SU-DHL-6 (cell line): ENCODE measurements at regions not wholly inside any gene's neighbourhood (a gene's known extent, or its start where the extent isn't known, plus 50 kb on each side); places are given as distances from the start of the nearest gene placed in this dataset.

Experiments
- H2AFZ ChIP-seq: fragments of 200-600 bp; sonication (generic); 2 replicates; pipeline ENCODE4 v1.6.1; 2014; ENCODE audit warnings: low read depth, mild to moderate bottlenecking, moderate library complexity, mixed read lengths, antibody characterized with exemption, low read length; ENCODE audit not compliant: severe bottlenecking
- H3F3A ChIP-seq: fragments of 200-600 bp; shearing (Covaris generic); 2 replicates; pipeline ENCODE4 v1.6.0; 2016; ENCODE audit warnings: antibody characterized with exemption, mild to moderate bottlenecking; ENCODE audit not compliant: insufficient read depth
- H3K27ac ChIP-seq: fragments of 200-600 bp; sonication (generic); 2 replicates; pipeline ENCODE4 v1.5.1; 2016; ENCODE audit warnings: low read depth, mild to moderate bottlenecking, low read length, moderate library complexity, mixed read lengths
- H3K27me3 ChIP-seq: fragments of 200-600 bp; sonication (generic), shearing (Covaris generic); 2 replicates; pipeline ENCODE4 v1.6.0; 2014; ENCODE audit warnings: mild to moderate bottlenecking, low read length
- H3K36me3 ChIP-seq: fragments of 200-600 bp; sonication (generic); 2 replicates; pipeline ENCODE4 v1.6.1; 2014; ENCODE audit warnings: mild to moderate bottlenecking, low read length, mixed read lengths
- H3K4me2 ChIP-seq: fragments of 300-600, 200-600 bp; shearing (Covaris generic), sonication (generic); 2 replicates; pipeline ENCODE4 v1.6.0; 2014; ENCODE audit warnings: low read length, low read depth, mild to moderate bottlenecking; ENCODE audit not compliant: poor library complexity, severe bottlenecking
- H3K4me3 ChIP-seq: fragments of 200-600 bp; sonication (generic); 2 replicates; pipeline ENCODE4 v1.5.1; 2014; ENCODE audit warnings: antibody characterized with exemption, low read length, mild to moderate bottlenecking, mixed read lengths; ENCODE audit not compliant: insufficient read depth, poor library complexity, severe bottlenecking
- H3K79me2 ChIP-seq: fragments of 200-600 bp; sonication (generic); 2 replicates; pipeline ENCODE4 v1.6.1; 2014; ENCODE audit warnings: mild to moderate bottlenecking, low read length, moderate library complexity; ENCODE audit not compliant: insufficient read depth
- H3K9ac ChIP-seq: fragments of 200-600 bp; sonication (generic); 2 replicates; pipeline ENCODE4 v1.7.0; 2014; ENCODE audit warnings: mild to moderate bottlenecking, low read length
- H3K9me2 ChIP-seq: fragments of 200-600 bp; sonication (generic); replicated peaks from 2 replicates; pipeline ENCODE4 v1.6.1; 2014; ENCODE audit warnings: low read length; ENCODE audit not compliant: insufficient read depth
- H3K9me3 ChIP-seq: fragments of 200-600 bp; sonication (generic); 2 replicates; pipeline ENCODE4 v1.6.1; 2014; ENCODE audit warnings: low read length, mixed read lengths; ENCODE audit not compliant: insufficient read depth
- H4K20me1 ChIP-seq: fragments of 200-600 bp; sonication (generic); 2 replicates; pipeline ENCODE4 v1.6.1; 2014; ENCODE audit warnings: low read depth, mild to moderate bottlenecking, antibody characterized with exemption, low read length, moderate library complexity, mixed read lengths
- CTCF ChIP-seq: fragments of 200-600 bp; sonication (generic); IDR thresholded peaks from one replicate; pipeline ENCODE4 v1.5.1; 2017; ENCODE audit warnings: antibody characterized with exemption, mild to moderate bottlenecking, low read length, moderate library complexity; ENCODE audit not compliant: insufficient read depth, poor library complexity, severe bottlenecking
- EZH2phosphoT487 ChIP-seq: fragments of 200-600 bp; sonication (generic), shearing (Covaris generic); conservative IDR thresholded peaks from 2 replicates; pipeline ENCODE4 v1.6.1; 2018; ENCODE audit warnings: mild to moderate bottlenecking, antibody characterized with exemption, low read length, moderate library complexity, mixed read lengths

DNA sequence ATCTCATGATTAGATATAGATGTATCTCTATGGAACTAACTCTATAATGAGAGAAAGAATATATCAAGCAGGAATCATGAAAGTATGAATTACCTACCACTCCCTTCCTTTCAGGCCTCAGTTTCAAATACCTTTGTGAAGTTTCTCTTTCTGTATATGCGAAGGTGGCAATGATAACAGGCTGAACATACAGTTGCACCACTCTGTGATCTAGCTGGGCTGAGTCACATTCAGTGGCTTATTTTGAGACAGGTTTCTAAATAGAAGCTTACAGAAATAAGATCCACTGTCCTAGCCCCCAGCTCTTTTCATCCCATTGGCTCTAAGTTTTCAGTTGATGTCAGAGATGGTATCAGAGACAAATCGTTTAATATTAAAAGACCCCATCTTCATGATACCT lies 662.0 kb downstream of the SLITRK1 start:
- Histone ChIP-seq H2AFZ (no peak overlapping the region), H3K9ac (no peak overlapping the region), H3K4me3 (no peak overlapping the region), H3K9me3 (no peaks in the 10 kb centered on the region), H3K4me2 (no peak overlapping the region), H3K27me3 (no peaks in the 10 kb centered on the region), H3K27ac (no peak overlapping the region), H4K20me1 (no peaks in the 10 kb centered on the region), H3K9me2 (no peaks in the 10 kb centered on the region), H3F3A (no peaks in the 10 kb centered on the region), H3K36me3 (no peaks in the 10 kb centered on the region), H3K79me2 (no peaks in the 10 kb centered on the region)
- TF ChIP-seq EZH2phosphoT487 (no peak), CTCF (no peak)

DNA sequence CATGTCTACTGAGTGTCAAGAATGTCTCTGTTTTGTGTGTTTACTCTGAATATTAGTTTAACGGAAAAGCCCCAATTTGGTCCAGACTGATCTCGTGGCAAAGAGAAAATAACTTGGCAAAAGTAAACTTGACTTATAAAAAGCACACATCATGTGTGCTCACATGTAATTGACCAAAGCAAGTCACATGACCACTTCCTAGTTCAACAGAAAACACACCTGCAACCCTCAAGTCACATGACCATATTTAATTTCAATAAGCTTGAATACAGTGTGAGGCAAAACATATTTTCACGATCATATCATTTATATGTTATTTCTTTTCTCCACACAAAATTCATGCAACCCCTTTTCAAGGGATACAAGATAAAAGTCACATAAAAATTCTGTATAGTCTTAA lies 662.4 kb downstream of the SLITRK1 start:
- no peak overlapping the region for H3K27ac ChIP-seq
- no peaks in the 10 kb centered on the region for H3K79me2 ChIP-seq
- no peaks in the 10 kb centered on the region for H3K36me3 ChIP-seq
- no peak overlapping the region for H3K4me3 ChIP-seq
- H3K9me2 ChIP-seq = no peaks in the 10 kb centered on the region
- TF ChIP-seq CTCF = no peak
- no peak for TF ChIP-seq EZH2phosphoT487
- H3K4me2 ChIP-seq = no peak overlapping the region
- no peaks in the 10 kb centered on the region for H3F3A ChIP-seq
- H4K20me1 ChIP-seq = no peaks in the 10 kb centered on the region
- no peak overlapping the region for H2AFZ ChIP-seq
- H3K9ac ChIP-seq = no peak overlapping the region
- H3K9me3 ChIP-seq = no peaks in the 10 kb centered on the region
- H3K27me3 ChIP-seq = no peaks in the 10 kb centered on the region

GRCh38 chr13:83216479-83217245 lies 665.6 kb downstream of the SLITRK1 start:
- H2AFZ ChIP-seq = no peak overlapping the region
- no peaks in the 10 kb centered on the region for H3K79me2 ChIP-seq
- H3K4me2 ChIP-seq = no peak overlapping the region
- H3K27me3 ChIP-seq = no peaks in the 10 kb centered on the region
- no peaks in the 10 kb centered on the region for H3F3A ChIP-seq
- H3K9me3 ChIP-seq = no peaks in the 10 kb centered on the region
- no peak overlapping the region for H3K9ac ChIP-seq
- H3K4me3 ChIP-seq = no peak overlapping the region
- no peak overlapping the region for H3K27ac ChIP-seq
- TF ChIP-seq EZH2phosphoT487 (no peak), CTCF (no peak)
- H3K9me2 ChIP-seq = no peaks in the 10 kb centered on the region
- H3K36me3 ChIP-seq = no peaks in the 10 kb centered on the region
- no peaks in the 10 kb centered on the region for H4K20me1 ChIP-seq
